ENCODE measurements at regions not wholly inside any gene's neighbourhood (a gene's known extent, or its start where the extent isn't known, plus 50 kb on each side); places are given as distances from the start of the nearest gene placed in this dataset.

- TF ChIP-seq CTCF (IDR thresholded peaks at IDR 0.05) (no peak), EZH2 (IDR thresholded peaks at IDR 0.05) (no peak)
Observed at GRCh38 chr7:121643320-121643719, 229.6 kb upstream of the PTPRZ1 start.

All from neural progenitor cell (in vitro differentiated cells).